22Rv1 (cell line): ENCODE measurements at regions not wholly inside any gene's neighbourhood (a gene's known extent, or its start where the extent isn't known, plus 50 kb on each side); places are given as distances from the start of the nearest gene placed in this dataset.

Experiments
- ZFX ChIP-seq: fragments of 450-650 bp; IDR thresholded peaks from 2 replicates; pipeline ENCODE4 v1.6.1; 2017; ENCODE audit warnings: antibody characterized with exemption, borderline replicate concordance
- TF ChIP-seq, protein P1 (sequence below): fragments of 450-650 bp; IDR thresholded peaks from 2 replicates; pipeline ENCODE4 v1.5.1; 2017; ENCODE audit warnings: mild to moderate bottlenecking

DNA sequence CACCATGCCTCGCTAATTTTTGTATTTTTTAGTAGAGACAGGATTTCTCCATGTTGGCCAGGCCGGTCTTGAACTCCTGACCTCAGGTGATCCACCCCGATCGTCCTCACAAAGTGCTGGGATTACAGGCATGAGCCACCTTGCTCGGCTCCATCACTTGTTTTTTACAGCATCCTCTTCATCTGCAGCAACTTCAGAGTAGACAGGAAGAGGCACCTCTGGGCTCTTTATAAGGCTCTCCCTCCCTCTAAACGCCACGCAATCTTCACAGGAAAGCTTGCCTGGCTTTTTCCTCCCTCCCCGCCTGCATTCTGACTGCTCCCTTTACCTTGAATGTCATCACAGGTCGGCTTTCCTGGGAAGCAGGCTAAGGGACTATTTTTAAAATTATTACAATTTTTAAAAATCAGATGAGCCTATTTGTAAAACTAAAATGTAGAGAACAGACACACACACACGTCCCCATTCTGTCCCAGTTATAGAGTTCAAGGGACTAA, 111.5 kb upstream of the LDB2 start:
- TF ChIP-seq, protein P1, sequence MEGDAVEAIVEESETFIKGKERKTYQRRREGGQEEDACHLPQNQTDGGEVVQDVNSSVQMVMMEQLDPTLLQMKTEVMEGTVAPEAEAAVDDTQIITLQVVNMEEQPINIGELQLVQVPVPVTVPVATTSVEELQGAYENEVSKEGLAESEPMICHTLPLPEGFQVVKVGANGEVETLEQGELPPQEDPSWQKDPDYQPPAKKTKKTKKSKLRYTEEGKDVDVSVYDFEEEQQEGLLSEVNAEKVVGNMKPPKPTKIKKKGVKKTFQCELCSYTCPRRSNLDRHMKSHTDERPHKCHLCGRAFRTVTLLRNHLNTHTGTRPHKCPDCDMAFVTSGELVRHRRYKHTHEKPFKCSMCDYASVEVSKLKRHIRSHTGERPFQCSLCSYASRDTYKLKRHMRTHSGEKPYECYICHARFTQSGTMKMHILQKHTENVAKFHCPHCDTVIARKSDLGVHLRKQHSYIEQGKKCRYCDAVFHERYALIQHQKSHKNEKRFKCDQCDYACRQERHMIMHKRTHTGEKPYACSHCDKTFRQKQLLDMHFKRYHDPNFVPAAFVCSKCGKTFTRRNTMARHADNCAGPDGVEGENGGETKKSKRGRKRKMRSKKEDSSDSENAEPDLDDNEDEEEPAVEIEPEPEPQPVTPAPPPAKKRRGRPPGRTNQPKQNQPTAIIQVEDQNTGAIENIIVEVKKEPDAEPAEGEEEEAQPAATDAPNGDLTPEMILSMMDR, result no peak
- TF ChIP-seq ZFX, result no peak
